ENCODE measurements at regions not wholly inside any gene's neighbourhood (a gene's known extent, or its start where the extent isn't known, plus 50 kb on each side); places are given as distances from the start of the nearest gene placed in this dataset.

DNA sequence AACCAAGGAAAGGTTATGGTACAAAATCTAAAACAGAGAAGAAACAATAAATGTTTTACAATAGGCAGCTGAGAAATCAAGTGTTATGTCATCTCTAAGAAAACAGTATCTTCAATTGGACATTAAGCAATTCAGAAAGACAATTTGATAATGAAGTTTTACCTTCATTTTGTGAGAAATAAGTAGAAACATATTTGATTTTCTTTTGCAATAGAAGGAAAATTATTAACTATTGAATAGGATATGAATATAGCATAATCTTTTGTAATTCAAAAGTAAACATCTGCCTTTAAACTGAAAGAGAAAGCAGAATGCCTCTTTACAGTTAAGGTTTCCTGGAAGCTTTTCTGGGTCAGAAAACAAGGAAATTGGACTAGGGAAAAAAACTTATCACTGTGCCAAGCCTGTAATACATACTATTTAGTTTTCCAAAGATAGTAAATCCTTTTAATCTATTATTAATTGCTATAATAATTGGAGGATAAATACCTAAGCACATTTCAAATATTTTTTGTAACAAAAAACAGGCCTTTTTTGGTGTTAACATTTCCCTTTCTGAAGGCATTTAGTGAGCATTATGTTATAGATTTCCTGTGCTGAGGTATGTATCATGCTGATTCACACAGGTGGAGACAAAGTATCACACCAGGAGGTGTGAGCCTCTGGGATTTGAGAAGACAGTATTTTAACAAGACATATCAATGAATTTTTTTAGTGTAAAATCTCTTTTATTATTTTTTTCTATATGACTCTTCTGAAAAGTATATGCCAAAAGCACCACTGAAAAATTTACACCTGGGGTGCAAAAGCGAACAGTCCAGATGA, 947.0 kb upstream of the CDH2 start:
- no peak for DNase-seq

GRCh38 chr18:29104671-29105070, 927.7 kb upstream of the CDH2 start:
- DNase-seq: no peak

DNA sequence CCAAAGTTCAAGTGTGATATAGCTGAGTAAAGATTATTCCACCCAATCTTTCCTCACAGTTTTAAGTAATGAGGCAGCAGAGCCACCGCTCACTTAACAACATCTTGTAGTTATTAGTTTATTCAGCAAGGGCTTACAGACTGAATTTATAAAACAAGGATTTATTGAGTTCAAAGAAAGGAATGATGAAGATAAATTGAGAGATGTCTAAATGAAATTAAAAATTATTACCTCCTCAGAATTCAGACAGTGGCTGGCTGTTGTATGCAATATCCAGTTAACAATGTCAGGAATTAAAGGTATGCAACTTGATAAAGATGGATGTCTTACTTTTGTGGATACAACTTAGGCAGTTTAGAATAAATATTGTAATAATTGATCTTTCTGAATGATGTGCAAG, 927.3 kb upstream of the CDH2 start:
- no peak for DNase-seq

- no peak for DNase-seq
Measured at GRCh38 chr18:29096079-29096770, 919.3 kb upstream of the CDH2 start.

DNA sequence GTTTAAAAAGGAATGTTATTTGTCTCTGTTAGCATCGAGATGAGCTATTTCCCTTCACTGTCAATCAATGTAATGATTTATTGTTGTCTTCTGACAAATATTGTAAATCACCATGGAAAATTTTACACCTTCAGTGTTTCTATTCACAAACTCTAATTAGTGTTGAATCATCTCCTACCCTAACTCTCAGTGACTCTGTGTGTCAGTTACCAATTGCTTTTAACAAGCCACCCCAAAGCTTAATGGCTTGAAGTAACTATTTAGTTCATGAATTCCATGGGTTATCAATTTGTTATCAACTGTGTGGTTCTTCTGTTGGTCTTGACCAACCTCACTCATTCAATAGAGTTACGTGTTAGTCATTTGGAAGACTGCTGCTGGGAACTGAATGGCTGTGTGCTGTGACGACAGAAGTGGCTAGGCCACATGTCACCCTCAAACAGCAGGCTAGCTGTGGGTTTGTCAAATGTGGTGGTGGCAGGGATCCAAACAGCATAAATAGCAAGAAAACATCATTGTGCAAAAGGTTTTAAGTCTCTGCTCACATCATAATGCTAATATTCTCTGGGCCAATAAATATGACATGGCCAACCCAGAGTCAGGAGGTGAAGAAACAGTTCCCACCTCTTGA, 910.8 kb upstream of the CDH2 start:
- no peak for DNase-seq

DNA sequence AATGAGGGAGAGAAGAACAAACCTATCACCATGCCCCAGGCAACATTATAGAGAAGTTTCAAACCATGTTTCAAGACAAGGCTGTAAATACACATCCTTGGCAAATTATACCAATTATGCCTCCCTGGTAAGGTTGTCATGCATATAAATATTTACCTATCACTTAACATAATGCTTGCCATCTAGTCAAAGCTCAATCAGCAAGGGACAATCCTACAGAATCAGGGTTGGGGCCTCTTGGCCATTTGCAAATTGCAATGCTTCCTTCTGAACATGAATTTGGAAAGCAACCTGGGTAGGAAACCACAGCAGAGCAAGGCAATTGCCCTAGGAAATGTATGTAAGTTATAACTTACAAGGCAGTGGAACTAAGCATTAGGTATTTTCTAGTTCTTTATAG, 907.2 kb upstream of the CDH2 start:
- DNase-seq: no peak

DNA sequence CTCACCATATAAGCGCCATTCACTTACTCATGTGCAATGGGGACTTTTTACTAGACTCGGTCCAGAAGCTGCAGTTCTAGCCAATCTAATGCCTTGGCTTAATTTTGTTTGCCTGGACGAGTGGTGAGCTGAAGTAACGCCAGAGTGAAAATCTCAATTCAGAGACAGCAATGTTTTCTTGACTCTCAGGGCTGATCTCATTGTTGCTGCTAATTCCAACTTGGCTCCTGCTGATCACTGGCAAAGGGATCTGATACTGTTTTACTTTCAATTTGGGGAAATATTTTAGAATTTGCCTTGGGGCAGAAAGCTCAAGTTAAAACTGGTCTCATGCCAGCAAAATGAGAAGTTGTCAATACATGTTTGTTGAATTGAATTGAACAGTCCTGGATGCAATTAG, 906.6 kb upstream of the CDH2 start:
- no peak for DNase-seq

- no peak for DNase-seq
Measured at GRCh38 chr18:29080946-29081345, 904.0 kb upstream of the CDH2 start.

GRCh38 chr18:29078273-29078672, 901.3 kb upstream of the CDH2 start:
- DNase-seq: peak; percentile 14

GRCh38 chr18:29077344-29077743, 900.4 kb upstream of the CDH2 start:
- no peak for DNase-seq

DNA sequence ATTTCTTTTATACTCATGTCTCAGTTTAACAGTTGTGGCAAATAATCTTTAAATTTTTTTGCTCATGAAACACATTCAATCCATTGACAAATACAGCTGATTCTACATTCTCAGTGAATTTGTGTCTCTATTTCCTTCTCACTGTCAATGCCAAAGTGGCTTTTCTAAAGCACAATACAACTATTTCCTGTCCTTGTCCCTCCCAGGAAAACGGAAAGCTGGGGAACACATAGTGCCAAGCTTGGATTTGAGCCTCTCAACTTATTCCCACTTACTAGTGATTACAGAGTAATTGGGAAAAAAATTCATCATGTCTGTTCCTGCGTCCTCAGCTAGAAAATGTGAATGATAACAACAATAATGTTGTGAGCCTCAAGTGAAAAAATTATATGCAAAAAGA, 899.7 kb upstream of the CDH2 start:
- DNase-seq: no peak

- DNase-seq: no peak
Measured at GRCh38 chr18:29074147-29074546, 897.2 kb upstream of the CDH2 start.

DNA sequence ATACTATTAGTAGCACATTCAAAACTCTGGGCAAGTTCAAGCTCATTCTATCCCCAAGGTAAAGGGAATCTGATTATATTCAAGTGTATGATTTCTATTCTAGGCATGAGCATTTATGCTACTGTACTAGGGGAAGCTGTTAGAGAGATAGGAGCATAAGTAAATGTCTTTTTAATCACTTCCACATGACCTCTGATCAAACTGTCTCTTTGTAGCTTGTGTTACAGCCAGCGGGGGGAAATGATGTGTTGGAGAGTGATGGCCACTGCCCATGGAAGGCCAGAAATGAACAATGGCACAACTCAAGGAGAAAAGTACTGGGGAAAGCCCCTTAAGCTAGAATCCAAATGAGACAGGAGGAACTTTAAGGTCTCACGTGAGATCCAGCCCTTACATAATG, 894.9 kb upstream of the CDH2 start:
- no peak for DNase-seq

GRCh38 chr18:29063346-29063745, 886.4 kb upstream of the CDH2 start:
- no peak for DNase-seq

DNA sequence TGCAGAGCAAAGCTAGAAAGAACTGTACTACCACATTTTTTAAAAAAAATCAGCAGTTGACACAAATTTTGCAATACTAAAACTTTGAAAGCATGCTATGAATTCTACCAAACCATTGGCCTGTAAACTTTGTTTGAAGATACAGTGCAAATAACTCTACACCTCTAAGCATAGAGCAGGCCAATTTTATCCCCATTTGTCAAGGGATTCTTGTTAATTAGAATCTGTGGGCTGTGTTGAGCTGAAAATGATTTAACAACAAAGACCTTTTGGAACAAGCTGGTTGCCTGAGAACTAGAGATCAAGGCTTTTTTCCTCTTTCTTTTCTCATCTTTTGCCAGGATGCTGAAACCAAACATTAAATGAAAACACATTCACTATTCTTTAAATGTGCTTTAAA, 886.0 kb upstream of the CDH2 start:
- no peak for DNase-seq

- no peak for DNase-seq
Measured at GRCh38 chr18:29060349-29060748, 883.4 kb upstream of the CDH2 start.

DNA sequence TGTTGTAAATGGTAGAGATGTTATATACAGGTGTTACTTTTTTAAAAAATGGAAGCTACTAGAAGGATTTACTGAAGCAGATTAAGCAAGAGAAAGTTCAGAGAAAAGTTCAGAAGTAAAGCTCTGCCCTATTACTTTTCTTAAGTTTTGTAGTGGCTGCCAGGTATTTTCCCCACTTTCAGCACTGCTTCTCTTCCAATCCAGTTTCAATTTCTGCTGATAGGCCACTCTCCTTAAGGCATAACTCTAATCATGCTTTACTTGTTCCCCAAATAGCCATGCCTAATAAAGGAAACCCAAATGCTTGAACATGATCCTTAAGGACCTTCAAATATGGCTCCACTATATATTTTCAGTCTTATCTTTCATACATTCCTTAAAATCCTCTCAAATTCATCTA, 880.8 kb upstream of the CDH2 start:
- DNase-seq: no peak

GRCh38 chr18:29056800-29057199, 879.9 kb upstream of the CDH2 start:
- DNase-seq: no peak

DNA sequence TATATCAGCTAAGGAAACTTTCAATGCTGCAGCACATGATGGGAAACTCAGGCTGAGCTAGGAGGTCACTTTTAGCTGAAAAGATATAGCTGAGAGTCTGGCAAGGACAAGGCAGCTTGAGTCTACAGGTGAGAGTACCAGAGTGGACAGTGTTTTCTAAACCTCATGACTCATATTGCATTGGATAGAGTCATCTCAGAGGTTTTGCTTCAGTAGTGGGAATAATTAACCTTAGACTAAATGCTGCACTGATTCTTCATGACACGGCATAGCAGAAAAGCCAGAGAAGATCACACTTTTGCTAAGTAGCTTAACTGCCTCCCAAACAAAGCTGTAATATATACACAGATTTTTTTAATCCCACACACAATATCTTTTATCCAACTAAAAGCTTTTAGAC, 865.0 kb upstream of the CDH2 start:
- DNase-seq: no peak

DNA sequence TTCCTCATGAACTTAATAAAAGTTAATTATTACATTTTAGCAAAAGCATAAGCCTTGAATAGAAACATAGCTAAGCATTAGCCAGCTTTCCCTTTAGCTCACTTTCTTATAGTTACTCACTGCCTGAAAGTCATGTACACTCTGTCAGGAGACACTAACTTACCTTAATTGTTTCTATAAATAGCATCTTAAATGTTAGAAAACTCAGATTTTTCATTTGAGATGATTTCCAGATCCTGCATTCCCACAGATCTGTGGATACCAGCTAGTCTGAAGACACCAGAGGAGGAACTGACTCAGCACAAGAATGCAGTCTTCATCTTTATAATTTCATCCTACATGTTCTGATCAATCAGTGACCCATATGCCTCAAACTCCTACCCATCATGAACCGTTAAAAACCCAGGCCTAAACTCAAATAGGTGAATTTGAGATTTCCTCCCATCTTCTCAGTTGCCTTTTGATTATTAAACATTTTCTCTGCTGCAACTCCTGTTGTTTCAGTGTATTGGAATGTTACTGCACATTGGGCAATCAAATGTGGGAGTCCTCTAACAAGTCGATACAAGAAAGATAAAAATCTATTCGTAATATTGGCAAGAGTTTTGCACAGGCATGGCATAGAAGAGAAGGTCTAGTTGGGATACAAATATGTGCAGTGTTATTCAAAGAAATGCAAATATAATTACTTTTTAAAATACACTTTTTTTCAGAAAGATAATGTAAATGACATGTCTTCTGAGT, 857.4 kb upstream of the CDH2 start:
- DNase-seq: no peak

GRCh38 chr18:29028560-29028959, 851.6 kb upstream of the CDH2 start:
- no peak for DNase-seq

DNA sequence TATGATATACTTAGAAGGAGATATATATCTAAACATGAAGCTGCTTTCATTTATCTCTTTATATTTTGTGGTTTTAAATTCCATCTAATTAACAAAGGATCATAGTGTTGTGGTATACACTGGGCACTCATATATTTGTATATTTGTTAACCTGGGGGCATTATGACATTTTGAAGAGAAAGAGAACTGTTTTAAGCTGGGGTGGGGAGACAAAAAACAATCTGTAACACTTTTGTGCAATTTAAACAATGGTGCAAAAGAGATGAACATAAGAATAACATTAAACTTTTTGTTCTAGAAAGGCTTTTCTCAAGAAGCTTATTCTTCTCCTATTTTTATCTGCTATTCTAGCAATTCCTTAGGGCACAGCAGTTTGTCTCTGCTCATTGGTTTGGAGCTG, 842.0 kb upstream of the CDH2 start:
- DNase-seq: no peak

DNA sequence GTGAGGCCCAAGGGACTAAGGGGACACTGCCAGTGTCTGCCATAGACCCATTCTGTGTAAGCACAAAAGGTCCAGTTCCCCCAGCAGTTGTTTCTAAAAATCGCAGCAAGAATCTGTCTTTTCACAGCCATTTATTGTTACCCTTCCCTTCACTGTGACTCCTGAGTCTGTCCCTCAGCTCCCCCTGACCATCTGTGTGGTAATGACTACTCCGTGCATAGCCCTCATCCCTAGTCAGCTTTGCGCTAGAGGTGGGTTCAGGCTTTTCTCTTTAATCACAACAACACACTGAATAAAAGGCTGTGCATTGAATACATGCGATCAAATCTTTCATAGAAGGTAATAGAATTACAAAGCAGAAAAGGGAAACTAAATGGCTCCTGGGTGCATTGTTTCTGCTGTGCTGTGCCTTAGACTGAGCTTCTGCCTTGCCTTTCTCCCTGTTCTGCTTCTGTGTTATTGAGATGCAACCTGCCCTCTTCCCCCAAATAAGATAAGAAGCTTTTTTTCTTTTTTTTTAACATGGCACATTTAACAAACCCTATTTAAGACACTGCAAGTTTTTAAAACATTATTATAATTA, 836.0 kb upstream of the CDH2 start:
- no peak for DNase-seq

Measured in retina (tissue), 1 donor.